AG04450 (cell line): ENCODE measurements at regions not wholly inside any gene's neighbourhood (a gene's known extent, or its start where the extent isn't known, plus 50 kb on each side); places are given as distances from the start of the nearest gene placed in this dataset.

Experiments
- CTCF ChIA-PET: fragments of 300-600, 350-600 bp; formaldehyde crosslinking; extraction: SDS; loops from one replicate; lab custom pipeline; 2022; ENCODE audit warnings: antibody characterized with exemption, inconsistent platforms; lab: Charles Lee
- POLR2A ChIA-PET: fragments of 350-600 bp; formaldehyde crosslinking; extraction: SDS; loops from one replicate; lab custom pipeline; 2021; ENCODE audit warnings: antibody characterized with exemption, inconsistent platforms; lab: Yijun Ruan, JAX
- DNase-seq: peaks from one replicate; pipeline ENCODE4 v3.0.0-alpha.2; 2011; ENCODE audit warnings: low read depth, low spot score
- H3K27ac ChIP-seq: one replicate; pipeline ENCODE4 v1.5.1; 2012; ENCODE audit warnings: low read depth, low read length, control low read depth
- H3K27me3 ChIP-seq: one replicate; pipeline ENCODE4 v1.6.0; 2012; ENCODE audit warnings: low read length; ENCODE audit not compliant: control insufficient read depth, insufficient read depth
- H3K4me3 ChIP-seq: 2 replicates; pipeline ENCODE4 v1.5.1; 2011; ENCODE audit warnings: mild to moderate bottlenecking, low read depth, low read length, control low read depth
- H3K9me3 ChIP-seq: 2 replicates; pipeline ENCODE4 v1.5.1; 2012; ENCODE audit warnings: low read length; ENCODE audit not compliant: control insufficient read depth, insufficient read depth
- CTCF ChIP-seq: IDR thresholded peaks from 2 replicates; pipeline ENCODE4 v1.5.1; 2011; ENCODE audit warnings: low read depth, low read length, control low read depth, inconsistent platforms

GRCh38 chr20:21003902-21004301, 102.3 kb downstream of the LINC00237 start:
- Histone ChIP-seq H3K4me3 (no peak overlapping the region), H3K27ac (no peak overlapping the region), H3K9me3 (no peaks in the 10 kb centered on the region; the same call in 1 of the 2 replicates), H3K27me3 (no peaks in the 10 kb centered on the region)
- ChIA-PET POLR2A (no interaction called here), CTCF (no interaction called here)
- DNase-seq, result no peak
- TF ChIP-seq CTCF, result no peak

- CTCF ChIA-PET, result no interaction called here
- no peak for DNase-seq
Measured at GRCh38 chr20:21002486-21002885, 103.7 kb downstream of the LINC00237 start.

GRCh38 chr20:20993372-20993771, 112.8 kb downstream of the LINC00237 start:
- ChIA-PET CTCF (no interaction called here), POLR2A (no interaction called here)
- no peak for DNase-seq
- H3K27me3 ChIP-seq, result no peaks in the 10 kb centered on the region
- no peak overlapping the region for H3K4me3 ChIP-seq
- peaks cover 14% of the 10 kb centered on the region for H3K9me3 ChIP-seq
- TF ChIP-seq CTCF, result no peak
- H3K27ac ChIP-seq, result no peak overlapping the region

More at GRCh38 chr20:21002486-21002885, 103.7 kb downstream of the LINC00237 start:
- H3K9me3 ChIP-seq, result no peaks in the 10 kb centered on the region; the same call in 1 of the 2 replicates
- no peak overlapping the region for H3K4me3 ChIP-seq
- H3K27me3 ChIP-seq, result no peaks in the 10 kb centered on the region
- POLR2A ChIA-PET, result no interaction called here
- no peak overlapping the region for H3K27ac ChIP-seq
- no peak for TF ChIP-seq CTCF

GRCh38 chr20:20992686-20993360, 113.3 kb downstream of the LINC00237 start:
- no peak for DNase-seq
- Histone ChIP-seq H3K4me3 (no peak overlapping the region), H3K27me3 (no peaks in the 10 kb centered on the region), H3K9me3 (peaks cover 14% of the 10 kb centered on the region), H3K27ac (no peak overlapping the region)
- CTCF ChIA-PET, result no interaction called here
- POLR2A ChIA-PET, result no interaction called here
- no peak for TF ChIP-seq CTCF

- DNase-seq, result no peak
- Histone ChIP-seq H3K27me3 (no peaks in the 10 kb centered on the region), H3K4me3 (no peak overlapping the region), H3K9me3 (peaks cover 14% of the 10 kb centered on the region), H3K27ac (no peak overlapping the region)
- CTCF ChIA-PET, result no interaction called here
- TF ChIP-seq CTCF, result no peak
- POLR2A ChIA-PET, result no interaction called here
Measured at GRCh38 chr20:20992277-20992676, 113.9 kb downstream of the LINC00237 start.
